SK-N-SH (cell line): ENCODE measurements at regions not wholly inside any gene's neighbourhood (a gene's known extent, or its start where the extent isn't known, plus 50 kb on each side); places are given as distances from the start of the nearest gene placed in this dataset.

Source experiments
- CTCF ChIA-PET: fragments of 300-600, 350-600 bp; formaldehyde crosslinking; extraction: SDS; loops from one replicate; lab custom pipeline; 2021; lab: Yijun Ruan, JAX
- POLR2A ChIA-PET: fragments of 350-600 bp; sonication (Branson Sonifier 250); formaldehyde crosslinking; extraction: SDS; loops from one replicate; lab custom pipeline; 2020; ENCODE audit warnings: antibody characterized with exemption, inconsistent platforms; lab: Yijun Ruan, JAX
- DNase-seq: peaks from one replicate; pipeline ENCODE4 v3.0.0; 2012
- H2AFZ ChIP-seq: fragments of 200-600 bp; sonication (generic); 2 replicates; pipeline ENCODE4 v1.8.1; 2016; ENCODE audit warnings: antibody characterized with exemption, mild to moderate bottlenecking, low read depth
- H3F3A ChIP-seq: fragments of 200-600 bp; sonication (generic); replicated peaks from 2 replicates; pipeline ENCODE3; 2016; ENCODE audit warnings: antibody characterized with exemption, mild to moderate bottlenecking; ENCODE audit not compliant: insufficient read depth
- H3K27ac ChIP-seq, 2 experiments: fragments of 200-500 bp in 1 of 2; fragments of 200-600 bp in 1 of 2; sonication (Bioruptor generic) in 1 of 2; sonication (generic), shearing (Covaris generic) in 1 of 2; 2 replicates each; pipeline versions ENCODE4 v1.5.1 to v1.6.1; 2014 to 2016; ENCODE audit warnings: low read depth in 2 of 2, inconsistent platforms in 1 of 2, low read length in 1 of 2, mild to moderate bottlenecking in 1 of 2, mixed read lengths in 1 of 2
- H3K27me3 ChIP-seq: fragments of 200-600 bp; sonication (generic), shearing (Covaris generic); 2 replicates; pipeline ENCODE4 v1.6.1; 2016; ENCODE audit warnings: mixed run types; ENCODE audit not compliant: insufficient read depth
- H3K36me3 ChIP-seq, 2 experiments: fragments of 200-500 bp in 1 of 2; fragments of 200-600 bp in 1 of 2; sonication (Bioruptor generic) in 1 of 2; sonication (generic) in 1 of 2; replicated peaks in 1 of 2; 2 replicates each; pipeline versions ENCODE3 to v1.5.1; 2014 to 2016; ENCODE audit warnings: low read length in 1 of 2, mild to moderate bottlenecking in 1 of 2; ENCODE audit not compliant: insufficient read depth in 2 of 2, control insufficient read depth in 1 of 2
- H3K4me1 ChIP-seq, 2 experiments: fragments of 200-500 bp in 1 of 2; fragments of 200-600 bp in 1 of 2; sonication (Bioruptor generic) in 1 of 2; sonication (generic), shearing (Covaris generic) in 1 of 2; 2 replicates each; pipeline versions ENCODE4 v1.5.1 to v1.6.1; 2014 to 2016; ENCODE audit warnings: low read depth in 1 of 2, low read length in 1 of 2, mixed run types in 1 of 2; ENCODE audit not compliant: insufficient read depth in 2 of 2, control insufficient read depth in 1 of 2
- H3K4me2 ChIP-seq: fragments of 200-600 bp; sonication (generic), shearing (Covaris generic); 2 replicates; pipeline ENCODE4 v1.6.1; 2017; ENCODE audit warnings: mixed run types
- H3K4me3 ChIP-seq, 2 experiments: fragments of 200-500 bp in 1 of 2; fragments of 200-600 bp in 1 of 2; sonication (Bioruptor generic) in 1 of 2; sonication (generic), shearing (Covaris generic) in 1 of 2; 2 replicates each; pipeline versions ENCODE4 v1.5.1 to v1.8.1; 2014 to 2016; ENCODE audit warnings: low read depth in 2 of 2, inconsistent platforms in 1 of 2, low read length in 1 of 2, mild to moderate bottlenecking in 1 of 2, mixed read lengths in 1 of 2, moderate library complexity in 1 of 2
- H3K79me2 ChIP-seq: fragments of 200-600 bp; sonication (generic); 2 replicates; pipeline ENCODE4 v1.8.1; 2017; ENCODE audit warnings: mild to moderate bottlenecking; ENCODE audit not compliant: insufficient read depth
- H3K9ac ChIP-seq: fragments of 200-600 bp; sonication (generic); 2 replicates; pipeline ENCODE4 v1.6.1; 2017; ENCODE audit warnings: mixed run types
- H3K9me2 ChIP-seq: fragments of 200-600 bp; sonication (generic); 2 replicates; pipeline ENCODE4 v1.6.1; 2017; ENCODE audit warnings: mixed run types
- H3K9me3 ChIP-seq: fragments of 200-600 bp; sonication (generic); 2 replicates; pipeline ENCODE4 v1.6.1; 2017; ENCODE audit warnings: mixed run types, mild to moderate bottlenecking, moderate library complexity
- H4K20me1 ChIP-seq: fragments of 200-600 bp; sonication (generic); 2 replicates; pipeline ENCODE4 v1.6.1; 2017; ENCODE audit warnings: mild to moderate bottlenecking, mixed run types; ENCODE audit not compliant: insufficient read depth
- FOXJ3 ChIP-seq: sonication (generic); formaldehyde crosslinking; IDR thresholded peaks from 2 replicates; pipeline ENCODE4 v1.5.1; 2020; ENCODE audit warnings: mild to moderate bottlenecking, missing genetic modification reagents
- FOXM1 ChIP-seq: IDR thresholded peaks from 2 replicates; pipeline ENCODE4 v1.4.0; 2012; ENCODE audit warnings: low read depth, mild to moderate bottlenecking
- GATA2 ChIP-seq: sonication (generic); formaldehyde crosslinking; IDR thresholded peaks from 2 replicates; pipeline ENCODE4 v1.5.0; 2020; ENCODE audit warnings: mild to moderate bottlenecking, missing genetic modification reagents
- IRF3 ChIP-seq: fragments of 150-350 bp; IDR thresholded peaks from 2 replicates; pipeline ENCODE4 v1.6.1; 2016; ENCODE audit warnings: mild to moderate bottlenecking, low read depth, low read length
- JUND ChIP-seq: IDR thresholded peaks from 2 replicates; pipeline ENCODE4 v1.4.0; 2012
- MAX ChIP-seq: IDR thresholded peaks from 2 replicates; pipeline ENCODE4 v1.4.0; 2012; ENCODE audit warnings: low read depth
- MEF2A ChIP-seq: IDR thresholded peaks from 2 replicates; pipeline ENCODE4 v1.4.0; 2012; ENCODE audit warnings: low read depth, borderline replicate concordance
- NFIC ChIP-seq: IDR thresholded peaks from 2 replicates; pipeline ENCODE4 v1.4.0; 2012; ENCODE audit warnings: borderline replicate concordance
- PBX3 ChIP-seq: IDR thresholded peaks from 2 replicates; pipeline ENCODE4; 2012
- REST ChIP-seq: IDR thresholded peaks from 2 replicates; pipeline ENCODE4 v1.6.1; 2012; ENCODE audit warnings: mild to moderate bottlenecking, low read depth, low read length, moderate library complexity
- RFX5 ChIP-seq: IDR thresholded peaks from 2 replicates; pipeline ENCODE4 v1.6.1; 2012; ENCODE audit warnings: mild to moderate bottlenecking, improper control_type of control experiment, low read length
- RXRA ChIP-seq: IDR thresholded peaks from 2 replicates; pipeline ENCODE4 v1.4.0; 2012; ENCODE audit warnings: low read depth, mild to moderate bottlenecking, borderline replicate concordance
- TEAD4 ChIP-seq: IDR thresholded peaks from 2 replicates; pipeline ENCODE4 v1.4.0; 2012; ENCODE audit warnings: mild to moderate bottlenecking, borderline replicate concordance; ENCODE audit not compliant: insufficient read depth
- USF1 ChIP-seq: IDR thresholded peaks from 2 replicates; pipeline ENCODE4 v1.4.0; 2012; ENCODE audit warnings: low read depth, borderline replicate concordance
- WGBS: methylation state at CpG from one replicate; pipeline ENCODE4 v1.1.6; 2017; ENCODE audit warnings: low lambda C conversion rate; 5-methylcytosine and 5-hydroxymethylcytosine counted together

GRCh38 chr16:51876934-51877333 is 670.0 kb downstream of the TOX3 start:
- Histone ChIP-seq H3K4me1 (no peaks in the 10 kb centered on the region), H3K4me2 (no peak overlapping the region), H3K9ac (no peak overlapping the region), H3K36me3 (no peaks in the 10 kb centered on the region), H4K20me1 (no peaks in the 10 kb centered on the region), H3K79me2 (no peaks in the 10 kb centered on the region), H3F3A (no peaks in the 10 kb centered on the region), H3K4me3 (no peak overlapping the region), H3K9me2 (no peaks in the 10 kb centered on the region), H2AFZ (no peak overlapping the region), H3K27me3 (no peaks in the 10 kb centered on the region), H3K27ac (no peak overlapping the region), H3K9me3 (no peaks in the 10 kb centered on the region)
- no peak for DNase-seq
- ChIA-PET CTCF (no interaction called here), POLR2A (no interaction called here)
- no peak for TF ChIP-seq PBX3
- TF ChIP-seq FOXM1, result no peak
- TF ChIP-seq RFX5, result no peak
- no peak for TF ChIP-seq MEF2A
- no peak for TF ChIP-seq MAX
- no peak for TF ChIP-seq NFIC
- no peak for TF ChIP-seq USF1
- no peak for TF ChIP-seq FOXJ3 (CRISPR knock-in tag)
- no peak for TF ChIP-seq REST
- no peak for TF ChIP-seq JUND
- no peak for TF ChIP-seq TEAD4
- no peak for TF ChIP-seq GATA2 (CRISPR knock-in tag)
- no peak for TF ChIP-seq RXRA
- no peak for TF ChIP-seq IRF3
- WGBS, result 16% methylated on average over 3 of the region's 3 CpGs
